Jurkat, Clone E6-1 (cell line): ENCODE measurements at regions not wholly inside any gene's neighbourhood (a gene's known extent, or its start where the extent isn't known, plus 50 kb on each side); places are given as distances from the start of the nearest gene placed in this dataset.
"Not testable (repeated sequence)": the region's sequence is repeated elsewhere in the genome, so short reads cannot be mapped to it uniquely, and the experiment has no call there.

Experiments
- DNase-seq: peaks from one replicate; pipeline ENCODE4 v3.0.0-alpha.2; 2011; ENCODE audit warnings: low read depth, low spot score
- H3K4me3 ChIP-seq: 2 replicates; pipeline ENCODE4 v1.5.1; 2011; ENCODE audit warnings: mild to moderate bottlenecking, low read length, control low read depth, moderate library complexity

DNA sequence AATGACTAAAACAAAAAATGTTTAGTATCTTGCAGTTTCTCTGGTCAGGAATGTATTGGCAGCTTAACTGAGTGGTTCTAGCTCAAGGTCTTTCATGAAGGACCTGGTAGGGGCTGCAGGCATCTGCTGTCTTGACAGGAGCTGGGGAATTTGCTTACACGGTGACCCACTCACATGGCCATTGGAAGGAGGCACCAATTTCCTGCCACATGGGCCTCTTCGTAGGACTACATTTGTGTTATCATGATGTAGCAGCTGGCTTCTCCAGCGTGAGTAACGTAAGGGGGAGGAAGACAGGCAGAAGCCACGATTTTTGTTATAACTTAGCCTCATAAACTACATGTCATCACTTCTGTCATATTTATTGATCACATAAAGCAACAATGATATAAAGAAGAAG is 376.3 kb downstream of the AMY1C start:
- DNase-seq, result no peak
- H3K4me3 ChIP-seq, result no peak overlapping the region

- no peak overlapping the region for H3K4me3 ChIP-seq
- peak; percentile 16 for DNase-seq
Observed at GRCh38 chr1:104132382-104132973, 382.8 kb downstream of the AMY1C start.

DNA sequence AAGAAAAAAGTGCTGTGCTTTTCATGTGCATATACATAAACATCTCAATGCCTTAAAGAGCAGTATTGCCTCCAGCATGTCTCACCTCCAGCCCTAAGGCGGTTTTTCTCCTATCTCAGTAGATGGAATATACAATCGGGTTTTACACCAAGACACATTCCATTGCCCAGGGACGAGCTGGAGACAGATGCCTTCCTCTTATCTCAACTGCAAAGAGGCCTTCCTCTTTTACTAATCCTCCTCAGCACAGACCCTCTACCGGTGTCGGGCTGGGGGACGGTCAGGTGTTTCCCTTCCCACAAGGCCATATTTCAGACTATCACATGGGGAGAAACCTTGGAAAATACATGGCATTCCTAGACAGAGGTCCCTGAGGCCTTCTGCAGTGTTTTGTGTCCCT is 385.3 kb downstream of the AMY1C start:
- DNase-seq, result not testable (repeated sequence)

GRCh38 chr1:104136621-104137020 is 386.9 kb downstream of the AMY1C start:
- no peak for DNase-seq
- H3K4me3 ChIP-seq, result no peak overlapping the region

More for the DNA sequence above, 385.3 kb downstream of the AMY1C start:
- H3K4me3 ChIP-seq, result not testable (repeated sequence)

- H3K4me3 ChIP-seq, result no peak overlapping the region
- DNase-seq, result no peak
Observed at GRCh38 chr1:104156738-104157137, 407.0 kb downstream of the AMY1C start.

DNA sequence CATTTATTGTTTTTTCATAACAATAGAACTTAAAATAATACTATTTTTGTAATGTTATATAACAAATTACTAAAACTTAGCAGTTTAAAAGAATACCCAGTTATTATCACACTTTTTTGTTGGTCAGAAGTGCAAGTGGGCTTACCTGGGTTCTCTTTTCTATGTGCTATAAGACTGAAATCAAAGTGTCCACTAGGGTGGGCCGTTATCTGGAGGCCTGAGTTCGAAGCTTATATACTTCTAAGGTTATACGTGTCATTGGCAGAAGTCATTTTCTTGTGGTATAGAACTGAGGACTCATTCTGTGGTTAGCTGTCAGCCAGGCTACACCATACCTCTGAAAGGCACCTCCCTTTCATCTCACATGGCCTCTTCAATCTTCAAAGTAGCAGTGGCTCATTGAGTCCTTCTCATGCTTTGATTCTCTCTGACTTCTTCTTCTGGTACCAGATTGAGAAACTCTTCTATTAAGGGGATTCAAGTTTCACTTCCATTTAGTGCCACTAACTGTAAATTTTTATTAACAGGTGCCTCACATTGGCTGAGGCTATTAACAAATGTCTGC is 414.3 kb downstream of the AMY1C start:
- no peak overlapping the region for H3K4me3 ChIP-seq

DNA sequence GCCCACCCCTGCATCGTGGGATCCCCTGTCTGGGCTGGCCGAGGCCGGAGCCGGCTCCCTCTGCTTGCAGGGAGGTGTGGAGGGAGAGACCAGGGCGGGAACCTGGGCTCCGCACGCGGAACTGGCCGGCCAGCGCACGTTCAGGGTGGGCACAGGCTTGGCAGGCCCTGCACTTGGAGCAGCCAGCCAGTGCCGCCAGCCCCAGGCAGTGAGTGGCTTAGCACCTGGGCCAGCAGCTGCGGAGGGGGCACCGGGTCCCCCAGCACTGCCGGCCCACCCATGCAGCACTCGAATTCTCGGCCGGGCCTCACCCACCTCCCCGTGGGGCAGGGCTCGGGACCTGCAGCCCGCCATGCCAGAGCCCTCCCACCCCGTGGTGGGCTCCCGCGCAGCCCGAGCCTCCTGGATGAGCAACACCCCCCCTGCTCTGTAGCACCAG is 422.6 kb downstream of the AMY1C start:
- DNase-seq, result no peak
- H3K4me3 ChIP-seq, result no peak overlapping the region

More for the DNA sequence above, 414.3 kb downstream of the AMY1C start:
- peak; percentile 7 for DNase-seq

- no peak for DNase-seq
Observed at GRCh38 chr1:104182251-104182650, 432.6 kb downstream of the AMY1C start.

DNA sequence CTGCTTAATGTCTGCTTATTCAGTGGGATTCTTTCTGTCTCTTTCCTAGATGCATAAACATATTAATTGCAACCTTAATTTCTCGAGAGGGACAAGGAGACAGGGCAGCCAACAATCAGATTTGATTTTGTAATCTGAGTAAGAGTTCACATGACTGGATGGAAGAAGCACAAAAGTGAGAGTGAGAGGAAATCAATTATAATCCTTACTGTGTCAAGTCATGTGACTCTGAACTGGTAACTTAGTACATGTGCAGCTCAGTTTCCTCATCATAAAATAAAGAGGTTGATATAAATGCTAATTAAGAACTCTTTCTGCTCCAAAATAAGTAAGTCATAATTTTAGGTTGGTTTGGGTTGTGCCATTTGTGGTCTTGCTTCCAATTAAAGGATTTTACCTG is 439.5 kb downstream of the AMY1C start:
- DNase-seq, result no peak
- no peak overlapping the region for H3K4me3 ChIP-seq

More at GRCh38 chr1:104182251-104182650, 432.6 kb downstream of the AMY1C start:
- no peak overlapping the region for H3K4me3 ChIP-seq

GRCh38 chr1:104190821-104191220 is 441.1 kb downstream of the AMY1C start:
- no peak overlapping the region for H3K4me3 ChIP-seq
- no peak for DNase-seq

DNA sequence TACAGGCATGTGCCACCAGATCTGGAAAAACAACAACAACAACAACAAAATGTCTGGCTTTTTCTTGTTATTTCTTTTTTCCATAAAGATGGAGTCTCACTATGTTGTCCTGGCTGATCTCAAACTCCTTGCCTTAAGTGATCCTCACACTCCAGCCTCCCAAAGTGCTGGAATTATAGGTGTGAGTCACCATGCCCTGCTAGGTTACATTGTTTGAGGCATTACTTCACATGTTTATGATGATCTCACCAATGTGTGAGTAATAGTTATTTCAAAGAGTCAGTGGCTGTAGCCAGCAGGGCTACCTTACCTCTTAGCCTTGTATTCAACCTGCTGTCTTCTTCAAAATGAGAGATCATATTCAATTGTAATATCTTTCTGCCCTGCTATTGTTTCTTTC is 445.7 kb downstream of the AMY1C start:
- no peak overlapping the region for H3K4me3 ChIP-seq
- DNase-seq, result no peak

DNA sequence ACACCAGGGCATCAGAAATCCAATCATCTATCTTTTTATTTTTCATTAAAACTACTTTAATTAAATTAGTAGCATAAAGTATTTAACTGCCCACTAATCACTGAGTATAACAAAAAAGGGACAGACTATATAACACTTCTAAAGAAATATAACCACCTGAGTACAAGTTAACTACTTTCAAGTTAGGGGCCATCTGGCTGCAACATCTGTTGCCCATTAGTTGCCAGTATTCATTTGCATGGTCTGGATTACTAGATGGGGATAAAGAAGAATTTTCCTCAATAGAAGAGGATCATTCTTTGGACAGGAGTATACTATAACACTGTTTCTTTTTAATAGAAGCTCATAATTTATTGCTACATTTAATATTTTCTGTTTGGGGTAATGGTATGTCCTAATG is 446.4 kb downstream of the AMY1C start:
- H3K4me3 ChIP-seq, result no peak overlapping the region

DNA sequence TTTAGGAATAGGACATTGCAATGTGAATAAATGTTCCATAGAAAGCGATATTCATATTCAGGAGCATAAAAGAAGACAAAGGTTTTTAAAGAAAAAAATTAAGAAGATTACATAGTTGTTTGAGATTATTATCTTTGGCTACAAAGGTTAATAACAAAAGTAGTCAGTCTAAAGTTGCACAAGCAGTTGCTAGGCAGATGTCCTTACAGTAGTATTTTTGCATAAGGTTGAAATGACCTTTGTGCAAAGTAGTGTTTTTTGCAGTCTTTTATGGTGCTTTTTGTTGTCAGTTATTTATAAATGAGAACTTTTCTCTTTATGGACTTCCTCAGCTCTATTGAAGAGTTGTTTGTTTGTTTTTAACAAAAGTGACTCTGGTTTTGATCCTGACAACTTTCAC is 447.8 kb downstream of the AMY1C start:
- no peak for DNase-seq
- no peak overlapping the region for H3K4me3 ChIP-seq

More for the DNA sequence above, 446.4 kb downstream of the AMY1C start:
- DNase-seq, result no peak

GRCh38 chr1:104212239-104212638 is 462.5 kb downstream of the AMY1C start:
- no peak for DNase-seq
- no peak overlapping the region for H3K4me3 ChIP-seq

GRCh38 chr1:104217395-104217986 is 467.8 kb downstream of the AMY1C start:
- not testable (repeated sequence) for DNase-seq, H3K4me3 ChIP-seq

- DNase-seq, result no peak
- no peak overlapping the region for H3K4me3 ChIP-seq
Observed at GRCh38 chr1:104229860-104230259, 480.2 kb downstream of the AMY1C start.

DNA sequence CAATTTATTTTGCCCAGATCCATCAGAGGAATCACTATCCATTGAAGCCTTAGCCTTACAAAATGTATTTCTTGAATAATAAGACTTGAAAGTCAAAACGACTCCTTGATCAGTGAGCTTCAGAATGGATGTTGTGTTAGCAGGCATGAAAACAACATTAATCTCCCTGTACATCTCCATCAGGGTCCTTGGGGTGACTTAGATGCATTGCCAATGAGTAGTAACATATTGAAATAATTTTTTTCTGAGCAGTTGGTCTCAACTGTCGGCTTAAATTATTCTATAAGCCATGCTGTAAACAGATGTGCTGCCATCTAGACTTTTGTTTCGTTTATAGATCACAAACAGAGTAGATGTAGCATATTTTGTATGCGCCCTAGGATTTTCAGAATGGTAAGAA is 482.0 kb downstream of the AMY1C start:
- no peak for DNase-seq
- H3K4me3 ChIP-seq, result no peak overlapping the region

GRCh38 chr1:104235141-104235540 is 485.4 kb downstream of the AMY1C start:
- H3K4me3 ChIP-seq, result no peak overlapping the region
- DNase-seq, result no peak

DNA sequence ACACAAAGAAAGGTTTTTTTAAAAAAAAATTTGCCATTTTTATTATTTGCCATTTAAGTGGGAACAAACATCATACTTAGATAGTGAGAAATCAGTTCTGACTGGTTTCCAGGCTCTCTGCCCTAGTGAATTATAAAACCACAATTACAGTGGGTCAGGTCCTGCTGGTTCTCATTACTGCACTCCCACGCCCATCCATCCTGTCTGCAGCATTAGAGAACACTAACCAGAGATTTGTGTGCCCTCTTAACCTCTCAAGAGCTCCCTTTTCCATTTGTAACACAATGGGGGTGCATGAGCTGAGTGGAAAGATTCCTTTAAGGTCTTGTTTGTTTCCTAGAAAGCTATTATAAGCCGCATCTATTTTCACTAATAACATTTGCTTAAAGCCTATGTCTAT is 489.3 kb downstream of the AMY1C start:
- DNase-seq, result no peak

DNA sequence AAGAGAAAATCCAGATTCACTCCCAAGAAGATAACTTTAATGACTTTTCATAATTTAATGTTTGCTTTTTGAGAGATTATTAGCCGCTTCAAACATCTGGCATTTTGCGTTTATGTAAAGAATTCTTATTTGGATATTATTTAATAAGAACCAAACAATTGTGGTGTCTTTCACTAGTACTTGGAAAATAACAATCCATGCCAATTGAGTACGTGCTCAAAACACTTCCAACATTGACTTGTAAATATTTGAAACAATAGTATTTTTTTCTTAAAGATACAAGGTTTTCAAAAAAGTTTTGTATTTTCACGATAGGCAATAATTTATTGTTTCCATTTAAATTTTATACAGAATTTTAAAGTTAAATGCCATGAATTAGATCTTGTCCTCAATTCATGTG is 498.7 kb downstream of the AMY1C start:
- no peak for DNase-seq
- H3K4me3 ChIP-seq, result no peak overlapping the region

More for the DNA sequence above, 489.3 kb downstream of the AMY1C start:
- no peak overlapping the region for H3K4me3 ChIP-seq

DNA sequence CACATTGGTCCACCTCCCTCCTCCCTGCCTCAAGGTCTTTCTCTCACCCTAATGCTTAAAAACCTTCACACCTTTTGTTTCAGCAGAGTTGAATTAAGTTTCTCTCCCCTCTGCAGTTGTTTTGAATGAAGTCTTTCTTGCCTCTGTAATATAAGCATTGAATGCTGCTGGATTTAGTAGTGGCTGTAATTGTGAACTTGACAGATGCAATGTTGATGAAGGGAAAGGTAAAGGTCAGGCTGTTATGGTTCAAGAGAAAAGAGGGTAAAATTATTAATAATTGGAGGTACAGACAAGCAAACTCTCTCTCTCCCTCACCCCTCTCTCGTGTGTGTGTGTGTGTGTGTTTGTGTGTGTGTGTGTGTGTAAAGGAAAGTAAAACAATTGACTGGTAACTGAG is 509.8 kb downstream of the AMY1C start:
- H3K4me3 ChIP-seq, result no peak overlapping the region
- no peak for DNase-seq
